ENCODE measurements at regions not wholly inside any gene's neighbourhood (a gene's known extent, or its start where the extent isn't known, plus 50 kb on each side); places are given as distances from the start of the nearest gene placed in this dataset.

DNA sequence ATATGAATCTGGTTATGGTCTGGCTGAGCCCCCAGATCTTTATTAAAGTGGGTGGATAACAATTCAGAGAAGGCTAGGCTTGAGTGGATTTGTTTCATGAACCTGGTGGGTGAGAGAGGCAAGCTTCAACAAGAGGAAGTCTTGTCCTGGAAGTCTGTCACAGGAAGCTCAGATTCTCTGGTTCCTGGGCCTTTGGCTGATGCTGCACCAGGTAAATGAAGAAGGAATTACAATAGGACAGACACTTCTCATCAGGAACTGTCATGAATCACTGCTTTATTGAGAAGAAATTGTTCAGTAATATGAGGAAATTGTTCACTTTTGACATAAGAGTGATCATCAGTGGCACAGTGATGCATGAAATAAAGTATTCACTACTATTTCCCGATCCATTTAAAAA is 167.6 kb upstream of the ELL2 start:
- no peaks in the 10 kb centered on the region for H3K9me3 ChIP-seq
- no peaks in the 10 kb centered on the region for H3K27me3 ChIP-seq
- no peak for DNase-seq (ENCODE audit: low spot score in 2 of 2)
- TF ChIP-seq POLR2A (IDR thresholded peaks at IDR 0.05) (no peak), EP300 (IDR thresholded peaks at IDR 0.05) (no peak)
- TF ChIP-seq, protein P1, sequence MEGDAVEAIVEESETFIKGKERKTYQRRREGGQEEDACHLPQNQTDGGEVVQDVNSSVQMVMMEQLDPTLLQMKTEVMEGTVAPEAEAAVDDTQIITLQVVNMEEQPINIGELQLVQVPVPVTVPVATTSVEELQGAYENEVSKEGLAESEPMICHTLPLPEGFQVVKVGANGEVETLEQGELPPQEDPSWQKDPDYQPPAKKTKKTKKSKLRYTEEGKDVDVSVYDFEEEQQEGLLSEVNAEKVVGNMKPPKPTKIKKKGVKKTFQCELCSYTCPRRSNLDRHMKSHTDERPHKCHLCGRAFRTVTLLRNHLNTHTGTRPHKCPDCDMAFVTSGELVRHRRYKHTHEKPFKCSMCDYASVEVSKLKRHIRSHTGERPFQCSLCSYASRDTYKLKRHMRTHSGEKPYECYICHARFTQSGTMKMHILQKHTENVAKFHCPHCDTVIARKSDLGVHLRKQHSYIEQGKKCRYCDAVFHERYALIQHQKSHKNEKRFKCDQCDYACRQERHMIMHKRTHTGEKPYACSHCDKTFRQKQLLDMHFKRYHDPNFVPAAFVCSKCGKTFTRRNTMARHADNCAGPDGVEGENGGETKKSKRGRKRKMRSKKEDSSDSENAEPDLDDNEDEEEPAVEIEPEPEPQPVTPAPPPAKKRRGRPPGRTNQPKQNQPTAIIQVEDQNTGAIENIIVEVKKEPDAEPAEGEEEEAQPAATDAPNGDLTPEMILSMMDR (IDR thresholded peaks at IDR 0.05): no peak
- peaks cover 0 to 4% (median 0%) of the 10 kb centered on the region in 4 donors for H3K4me1 ChIP-seq
- no peaks in the 10 kb centered on the region for H3K36me3 ChIP-seq
- 82 to 93% methylated on average over 1 of the region's 1 CpG for WGBS, 2 donors
- no peak overlapping the region for H3K4me3 ChIP-seq
- no peak overlapping the region for H3K27ac ChIP-seq

DNA sequence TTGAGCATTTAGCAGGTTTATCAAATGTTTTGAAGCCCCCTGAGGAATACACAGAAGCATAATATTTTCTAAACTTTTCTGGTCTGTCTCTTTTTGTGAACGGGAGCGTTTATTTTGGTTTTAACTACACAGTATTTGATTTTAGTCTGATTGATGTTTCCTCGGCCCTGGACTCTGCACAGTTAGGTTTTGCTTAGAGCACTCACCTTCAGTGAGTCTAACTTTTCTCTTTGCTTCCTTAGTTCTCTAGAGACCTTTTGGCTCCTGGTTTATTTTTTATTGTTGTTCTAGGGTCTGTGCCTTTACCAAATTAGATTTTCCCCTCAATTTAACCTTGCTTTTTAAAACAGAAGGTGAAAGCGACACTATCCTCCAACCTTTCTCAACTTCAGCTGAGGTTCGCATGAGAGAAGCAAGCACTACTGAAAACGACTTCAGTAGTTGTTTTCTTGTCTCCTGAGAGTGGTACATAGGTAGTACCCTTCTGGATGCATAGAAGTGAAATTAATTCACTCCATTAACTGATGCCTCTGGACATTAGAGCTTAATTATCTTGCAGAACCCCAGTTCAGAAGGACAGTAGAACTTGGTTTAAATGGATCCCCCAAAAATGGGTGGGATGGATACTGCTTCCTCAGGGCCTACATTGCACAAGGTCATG is 166.7 kb upstream of the ELL2 start:
- DNase-seq (ENCODE audit: low spot score in 2 of 2): no peak
- Histone ChIP-seq H3K36me3 (no peaks in the 10 kb centered on the region), H3K27me3 (no peaks in the 10 kb centered on the region), H3K4me1 (peaks cover 0 to 4% (median 0%) of the 10 kb centered on the region in 4 donors), H3K9me3 (no peaks in the 10 kb centered on the region), H3K27ac (no peak overlapping the region), H3K4me3 (no peak overlapping the region)
- WGBS, 2 donors: 73 to 81% methylated on average over 6 of the region's 6 CpGs
- TF ChIP-seq, protein P1 (IDR thresholded peaks at IDR 0.05): no peak
- TF ChIP-seq POLR2A (IDR thresholded peaks at IDR 0.05) (no peak), EP300 (IDR thresholded peaks at IDR 0.05) (no peak)

DNA sequence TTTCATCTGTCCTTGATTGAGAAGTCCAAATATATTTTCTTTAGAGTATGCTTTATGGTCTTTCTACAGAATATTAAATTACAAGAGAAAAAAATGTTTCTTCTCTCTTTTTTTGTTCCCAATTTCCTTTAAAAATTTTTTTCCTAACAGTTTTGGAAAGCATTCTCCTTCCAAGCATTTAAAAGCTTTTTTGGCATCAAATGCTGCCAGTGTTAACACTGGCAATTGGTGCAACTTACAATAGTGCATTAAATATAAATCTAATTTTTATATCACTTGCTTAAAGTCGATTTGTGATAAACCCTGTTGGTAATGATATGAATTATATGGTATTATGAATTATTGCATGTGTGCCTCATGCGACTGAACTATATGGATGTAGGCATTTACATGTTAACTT is 165.9 kb upstream of the ELL2 start:
- no peaks in the 10 kb centered on the region for H3K9me3 ChIP-seq

DNA sequence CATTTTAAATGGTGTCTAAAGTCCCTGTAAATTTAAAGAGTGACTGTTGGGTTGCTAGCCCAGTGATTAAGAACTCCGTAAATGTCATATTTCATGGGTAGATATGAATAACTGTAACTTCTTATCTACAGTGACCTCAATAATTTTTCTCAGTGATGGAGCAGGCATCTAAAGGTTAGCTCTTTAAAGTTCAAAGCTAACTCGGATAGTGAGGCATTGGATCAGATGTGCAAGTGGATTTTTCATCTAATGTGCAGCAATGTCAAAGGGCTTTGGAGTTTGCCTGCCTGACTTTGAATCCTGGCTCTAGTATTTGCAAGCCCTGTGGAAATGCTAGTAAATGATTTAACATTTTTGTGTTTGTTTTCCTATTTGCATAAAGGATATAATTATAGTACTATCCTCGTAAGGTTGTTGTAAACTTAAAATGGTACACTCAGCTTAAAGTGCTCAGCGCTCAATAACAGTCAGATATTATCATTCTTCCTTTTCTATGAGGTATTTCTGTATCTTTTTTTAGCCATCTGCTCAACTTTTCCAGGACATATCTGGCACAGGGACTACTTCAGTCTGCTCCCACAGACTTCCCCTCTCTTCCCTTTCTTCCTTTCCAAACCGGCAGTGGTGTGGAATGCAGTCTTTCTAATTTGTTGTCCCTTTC is 163.7 kb upstream of the ELL2 start:
- peaks cover 0 to 7% (median 0%) of the 10 kb centered on the region in 4 donors for H3K4me1 ChIP-seq
- no peaks in the 10 kb centered on the region for H3K36me3 ChIP-seq
- H3K27ac ChIP-seq: no peak overlapping the region
- H3K27me3 ChIP-seq: no peaks in the 10 kb centered on the region
- TF ChIP-seq EP300 (IDR thresholded peaks at IDR 0.05) (no peak), POLR2A (IDR thresholded peaks at IDR 0.05) (no peak)
- TF ChIP-seq, protein P1 (IDR thresholded peaks at IDR 0.05): no peak
- H3K9me3 ChIP-seq: no peaks in the 10 kb centered on the region
- no peak for DNase-seq (ENCODE audit: low spot score in 2 of 2)
- no peak overlapping the region for H3K4me3 ChIP-seq
- 50 to 55% methylated on average over 5 of the region's 5 CpGs for WGBS, 2 donors

More for the DNA sequence above, 165.9 kb upstream of the ELL2 start:
- WGBS, 2 donors: 73 to 80% methylated on average over 2 of the region's 2 CpGs
- H3K27me3 ChIP-seq: no peaks in the 10 kb centered on the region
- H3K36me3 ChIP-seq: no peaks in the 10 kb centered on the region
- TF ChIP-seq, protein P1 (IDR thresholded peaks at IDR 0.05): no peak
- TF ChIP-seq POLR2A (IDR thresholded peaks at IDR 0.05) (no peak), EP300 (IDR thresholded peaks at IDR 0.05) (no peak)
- H3K4me1 ChIP-seq: peaks cover 0 to 4% (median 0%) of the 10 kb centered on the region in 4 donors
- H3K27ac ChIP-seq: no peak overlapping the region
- no peak for DNase-seq (ENCODE audit: low spot score in 2 of 2)
- no peak overlapping the region for H3K4me3 ChIP-seq

GRCh38 chr5:96124589-96124988 is 162.9 kb upstream of the ELL2 start:
- Histone ChIP-seq H3K4me1 (peaks cover 0 to 7% (median 0%) of the 10 kb centered on the region in 4 donors), H3K27me3 (no peaks in the 10 kb centered on the region), H3K36me3 (no peaks in the 10 kb centered on the region), H3K9me3 (no peaks in the 10 kb centered on the region), H3K4me3 (no peak overlapping the region), H3K27ac (no peak overlapping the region)
- no peak for DNase-seq (ENCODE audit: low spot score in 2 of 2)
- TF ChIP-seq, protein P1 (IDR thresholded peaks at IDR 0.05): no peak
- TF ChIP-seq EP300 (IDR thresholded peaks at IDR 0.05) (no peak), POLR2A (IDR thresholded peaks at IDR 0.05) (no peak)
- WGBS, 2 donors: 93 to 94% methylated on average over 1 of the region's 1 CpG

Measured in tibial nerve (tissue), 4 donors.